Lung (tissue), 11 donors: ENCODE measurements at regions not wholly inside any gene's neighbourhood (a gene's known extent, or its start where the extent isn't known, plus 50 kb on each side); places are given as distances from the start of the nearest gene placed in this dataset.

ENCODE experiments used
- ATAC-seq: fragments of 200-7000 bp; cut with Tn5 transposase; one replicate; pipeline ENCODE4 v1.9.1; 2020; ENCODE audit warnings: moderate number of reproducible peaks; ENCODE audit not compliant: insufficient read depth, low FRiP score
- DNase-seq, 3 donors: peaks; one replicate each; pipeline ENCODE4 v3.0.0-alpha.2; 2013 to 2017
- H3K27ac ChIP-seq, 2 donors: one replicate each; pipeline ENCODE4 v1.5.1; 2013; ENCODE audit warnings: mild to moderate bottlenecking in 2 of 2, moderate library complexity in 2 of 2, control low read depth in 1 of 2, inconsistent platforms in 1 of 2, low read depth in 1 of 2, low read length in 1 of 2
- H3K27me3 ChIP-seq, 3 donors: one replicate each; pipeline ENCODE4 v1.5.1; 2013; ENCODE audit warnings: low read length in 2 of 3; ENCODE audit not compliant: control insufficient read depth in 3 of 3, insufficient read depth in 3 of 3
- H3K36me3 ChIP-seq, 4 donors: one replicate each; pipeline ENCODE4 v1.5.1; 2013; ENCODE audit warnings: low read length in 4 of 4, mild to moderate bottlenecking in 1 of 4, moderate library complexity in 1 of 4; ENCODE audit not compliant: control insufficient read depth in 4 of 4, insufficient read depth in 4 of 4
- H3K4me1 ChIP-seq, 5 donors: one replicate each; pipeline ENCODE4 v1.5.1; 2013; ENCODE audit warnings: low read length in 5 of 5, mild to moderate bottlenecking in 2 of 5, moderate library complexity in 1 of 5; ENCODE audit not compliant: control insufficient read depth in 5 of 5, insufficient read depth in 5 of 5
- H3K4me3 ChIP-seq: one replicate; pipeline ENCODE4 v1.5.1; 2013; ENCODE audit warnings: mild to moderate bottlenecking, control low read depth, moderate library complexity
- H3K9ac ChIP-seq, 2 donors: one replicate each; pipeline ENCODE4 v1.5.1; 2013; ENCODE audit warnings: low read length in 2 of 2, control low read depth in 1 of 2; ENCODE audit not compliant: insufficient read depth in 1 of 2
- H3K9me3 ChIP-seq, 4 donors: one replicate each; pipeline ENCODE4 v1.5.1; 2013; ENCODE audit warnings: low read length in 3 of 4, mild to moderate bottlenecking in 1 of 4, moderate library complexity in 1 of 4; ENCODE audit not compliant: control insufficient read depth in 4 of 4, insufficient read depth in 3 of 4
- WGBS, 2 donors: extraction: QIAGEN DNeasy Blood & Tissue Kit; methylation state at CpG; one replicate each; pipeline ENCODE4 v1.1.7; 2013; 5-methylcytosine and 5-hydroxymethylcytosine counted together
- TF ChIP-seq, protein P1 (sequence below): IDR thresholded peaks from 2 replicates; pipeline ENCODE4 v1.5.1; 2012; ENCODE audit warnings: mild to moderate bottlenecking; ENCODE audit errors: control extremely low read depth, extremely low read depth
- donor health status: control.
- donor health status: control.
- donor health status: Bipolar disorder and iron deficiency.
- donor health status: healthy.
- donor health status: DM: yes; HTN: yes; CAD: no.

- Histone ChIP-seq H3K9ac (no peak overlapping the region), H3K4me3 (no peak overlapping the region), H3K9me3 (no peaks in the 10 kb centered on the region), H3K36me3 (no peaks in the 10 kb centered on the region), H3K27ac (no peak overlapping the region), H3K27me3 (no peaks in the 10 kb centered on the region), H3K4me1 (peaks cover 0 to 8% (median 0%) of the 10 kb centered on the region in 5 donors)
- TF ChIP-seq, protein P1, sequence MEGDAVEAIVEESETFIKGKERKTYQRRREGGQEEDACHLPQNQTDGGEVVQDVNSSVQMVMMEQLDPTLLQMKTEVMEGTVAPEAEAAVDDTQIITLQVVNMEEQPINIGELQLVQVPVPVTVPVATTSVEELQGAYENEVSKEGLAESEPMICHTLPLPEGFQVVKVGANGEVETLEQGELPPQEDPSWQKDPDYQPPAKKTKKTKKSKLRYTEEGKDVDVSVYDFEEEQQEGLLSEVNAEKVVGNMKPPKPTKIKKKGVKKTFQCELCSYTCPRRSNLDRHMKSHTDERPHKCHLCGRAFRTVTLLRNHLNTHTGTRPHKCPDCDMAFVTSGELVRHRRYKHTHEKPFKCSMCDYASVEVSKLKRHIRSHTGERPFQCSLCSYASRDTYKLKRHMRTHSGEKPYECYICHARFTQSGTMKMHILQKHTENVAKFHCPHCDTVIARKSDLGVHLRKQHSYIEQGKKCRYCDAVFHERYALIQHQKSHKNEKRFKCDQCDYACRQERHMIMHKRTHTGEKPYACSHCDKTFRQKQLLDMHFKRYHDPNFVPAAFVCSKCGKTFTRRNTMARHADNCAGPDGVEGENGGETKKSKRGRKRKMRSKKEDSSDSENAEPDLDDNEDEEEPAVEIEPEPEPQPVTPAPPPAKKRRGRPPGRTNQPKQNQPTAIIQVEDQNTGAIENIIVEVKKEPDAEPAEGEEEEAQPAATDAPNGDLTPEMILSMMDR = no peak
- DNase-seq (peak; percentile 23 to 77 (median 60)), ATAC-seq (no peak)
- 77 to 81% methylated on average over 13 of the region's 13 CpGs for WGBS, 2 donors
Observed at GRCh38 chr15:95845862-95846515, 484.5 kb upstream of the NR2F2 start.

DNA sequence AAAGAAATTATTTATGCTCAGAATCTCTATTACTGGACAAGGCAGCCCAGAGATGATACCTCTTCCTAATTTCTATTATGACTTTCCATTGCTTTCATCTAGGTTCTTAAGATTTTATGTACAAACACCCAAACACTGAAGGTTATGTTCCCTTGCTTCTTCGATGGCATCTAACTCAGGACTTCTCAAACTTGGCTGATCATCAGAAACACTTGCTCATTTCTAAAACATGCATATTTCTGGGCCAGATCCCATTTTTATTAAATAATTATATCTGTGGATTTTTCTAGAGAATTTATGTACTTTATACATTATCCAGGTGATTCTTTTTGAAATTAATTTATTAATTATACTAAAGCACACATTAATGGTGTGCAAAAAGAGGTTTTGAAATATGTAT, 482.4 kb upstream of the NR2F2 start:
- WGBS, 2 donors = 76 to 84% methylated on average over 1 of the region's 1 CpG
- Histone ChIP-seq H3K4me1 (peaks cover 0 to 8% (median 0%) of the 10 kb centered on the region in 5 donors), H3K27me3 (no peaks in the 10 kb centered on the region), H3K9me3 (peaks cover 0 to 2% (median 0%) of the 10 kb centered on the region in 4 donors), H3K4me3 (no peak overlapping the region), H3K27ac (no peak overlapping the region), H3K9ac (no peak overlapping the region), H3K36me3 (no peaks in the 10 kb centered on the region)
- TF ChIP-seq, protein P1 = no peak
- DNase-seq = no peak
- no peak for ATAC-seq

- Histone ChIP-seq H3K27ac (no peak overlapping the region), H3K27me3 (no peaks in the 10 kb centered on the region), H3K36me3 (no peaks in the 10 kb centered on the region), H3K4me3 (no peak overlapping the region), H3K9me3 (peaks cover 0 to 2% (median 0%) of the 10 kb centered on the region in 4 donors), H3K4me1 (peaks cover 0 to 5% (median 0%) of the 10 kb centered on the region in 5 donors), H3K9ac (no peak overlapping the region)
- no peak for DNase-seq
- 94 to 96% methylated on average over 2 of the region's 2 CpGs for WGBS, 2 donors
- no peak for ATAC-seq
- TF ChIP-seq, protein P1 = no peak
Observed at GRCh38 chr15:95850837-95851236, 479.7 kb upstream of the NR2F2 start.

- Histone ChIP-seq H3K9me3 (peaks cover 0 to 2% (median 0%) of the 10 kb centered on the region in 4 donors), H3K9ac (no peak overlapping the region), H3K27ac (no peak overlapping the region), H3K36me3 (no peaks in the 10 kb centered on the region), H3K4me1 (no peaks in the 10 kb centered on the region), H3K4me3 (no peak overlapping the region), H3K27me3 (no peaks in the 10 kb centered on the region)
- DNase-seq (no peak), ATAC-seq (no peak)
- TF ChIP-seq, protein P1 = no peak
Observed at GRCh38 chr15:95853350-95853749, 477.1 kb upstream of the NR2F2 start.
